ENCODE measurements at regions not wholly inside any gene's neighbourhood (a gene's known extent, or its start where the extent isn't known, plus 50 kb on each side); places are given as distances from the start of the nearest gene placed in this dataset.

DNA sequence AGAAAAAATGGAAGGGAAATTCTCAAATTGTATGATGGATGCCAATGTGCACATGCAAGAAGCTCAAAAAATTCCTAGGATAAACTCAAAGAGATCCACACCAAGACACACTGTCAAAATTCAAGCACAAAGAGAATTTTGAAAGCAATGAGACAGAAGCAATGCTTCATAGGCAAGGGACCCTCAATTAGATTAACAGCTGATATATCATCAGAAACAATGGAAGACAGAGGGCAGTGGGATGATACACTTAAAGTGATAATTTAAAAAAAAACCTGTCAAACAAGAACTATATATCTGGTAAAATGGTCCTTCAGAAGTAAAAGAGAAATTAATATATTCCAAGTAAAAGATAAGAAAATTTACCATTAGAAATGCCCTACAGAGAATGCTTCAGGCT, 306.3 kb upstream of the PCDH7 start:
- no peak for TF ChIP-seq RAD21 (conservative IDR thresholded peaks at IDR 0.05)
- TF ChIP-seq, protein P1, sequence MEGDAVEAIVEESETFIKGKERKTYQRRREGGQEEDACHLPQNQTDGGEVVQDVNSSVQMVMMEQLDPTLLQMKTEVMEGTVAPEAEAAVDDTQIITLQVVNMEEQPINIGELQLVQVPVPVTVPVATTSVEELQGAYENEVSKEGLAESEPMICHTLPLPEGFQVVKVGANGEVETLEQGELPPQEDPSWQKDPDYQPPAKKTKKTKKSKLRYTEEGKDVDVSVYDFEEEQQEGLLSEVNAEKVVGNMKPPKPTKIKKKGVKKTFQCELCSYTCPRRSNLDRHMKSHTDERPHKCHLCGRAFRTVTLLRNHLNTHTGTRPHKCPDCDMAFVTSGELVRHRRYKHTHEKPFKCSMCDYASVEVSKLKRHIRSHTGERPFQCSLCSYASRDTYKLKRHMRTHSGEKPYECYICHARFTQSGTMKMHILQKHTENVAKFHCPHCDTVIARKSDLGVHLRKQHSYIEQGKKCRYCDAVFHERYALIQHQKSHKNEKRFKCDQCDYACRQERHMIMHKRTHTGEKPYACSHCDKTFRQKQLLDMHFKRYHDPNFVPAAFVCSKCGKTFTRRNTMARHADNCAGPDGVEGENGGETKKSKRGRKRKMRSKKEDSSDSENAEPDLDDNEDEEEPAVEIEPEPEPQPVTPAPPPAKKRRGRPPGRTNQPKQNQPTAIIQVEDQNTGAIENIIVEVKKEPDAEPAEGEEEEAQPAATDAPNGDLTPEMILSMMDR (IDR thresholded peaks at IDR 0.05; ENCODE audit: poor library complexity, severe bottlenecking), result no peak
- TF ChIP-seq EZH2 (IDR thresholded peaks at IDR 0.05; ENCODE audit: borderline replicate concordance, insufficient read depth, low read length, poor library complexity, severe bottlenecking), result no peak
- TF ChIP-seq POLR2AphosphoS5 (IDR thresholded peaks at IDR 0.05), result no peak
- TF ChIP-seq EP300 (conservative IDR thresholded peaks at IDR 0.05; ENCODE audit: poor library complexity, severe bottlenecking), result no peak
- TF ChIP-seq, protein P2, sequence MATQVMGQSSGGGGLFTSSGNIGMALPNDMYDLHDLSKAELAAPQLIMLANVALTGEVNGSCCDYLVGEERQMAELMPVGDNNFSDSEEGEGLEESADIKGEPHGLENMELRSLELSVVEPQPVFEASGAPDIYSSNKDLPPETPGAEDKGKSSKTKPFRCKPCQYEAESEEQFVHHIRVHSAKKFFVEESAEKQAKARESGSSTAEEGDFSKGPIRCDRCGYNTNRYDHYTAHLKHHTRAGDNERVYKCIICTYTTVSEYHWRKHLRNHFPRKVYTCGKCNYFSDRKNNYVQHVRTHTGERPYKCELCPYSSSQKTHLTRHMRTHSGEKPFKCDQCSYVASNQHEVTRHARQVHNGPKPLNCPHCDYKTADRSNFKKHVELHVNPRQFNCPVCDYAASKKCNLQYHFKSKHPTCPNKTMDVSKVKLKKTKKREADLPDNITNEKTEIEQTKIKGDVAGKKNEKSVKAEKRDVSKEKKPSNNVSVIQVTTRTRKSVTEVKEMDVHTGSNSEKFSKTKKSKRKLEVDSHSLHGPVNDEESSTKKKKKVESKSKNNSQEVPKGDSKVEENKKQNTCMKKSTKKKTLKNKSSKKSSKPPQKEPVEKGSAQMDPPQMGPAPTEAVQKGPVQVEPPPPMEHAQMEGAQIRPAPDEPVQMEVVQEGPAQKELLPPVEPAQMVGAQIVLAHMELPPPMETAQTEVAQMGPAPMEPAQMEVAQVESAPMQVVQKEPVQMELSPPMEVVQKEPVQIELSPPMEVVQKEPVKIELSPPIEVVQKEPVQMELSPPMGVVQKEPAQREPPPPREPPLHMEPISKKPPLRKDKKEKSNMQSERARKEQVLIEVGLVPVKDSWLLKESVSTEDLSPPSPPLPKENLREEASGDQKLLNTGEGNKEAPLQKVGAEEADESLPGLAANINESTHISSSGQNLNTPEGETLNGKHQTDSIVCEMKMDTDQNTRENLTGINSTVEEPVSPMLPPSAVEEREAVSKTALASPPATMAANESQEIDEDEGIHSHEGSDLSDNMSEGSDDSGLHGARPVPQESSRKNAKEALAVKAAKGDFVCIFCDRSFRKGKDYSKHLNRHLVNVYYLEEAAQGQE (IDR thresholded peaks at IDR 0.05; ENCODE audit: borderline replicate concordance), result no peak
- TF ChIP-seq SMC3 (conservative IDR thresholded peaks at IDR 0.05; ENCODE audit: poor library complexity), result no peak

Data from neural cell (in vitro differentiated cells).